Retinal pigment epithelial cell (primary cell): ENCODE measurements at regions not wholly inside any gene's neighbourhood (a gene's known extent, or its start where the extent isn't known, plus 50 kb on each side); places are given as distances from the start of the nearest gene placed in this dataset.
"Not testable (repeated sequence)": the region's sequence is repeated elsewhere in the genome, so short reads cannot be mapped to it uniquely, and the experiment has no call there.

Source experiments
- DNase-seq: peaks from one replicate; pipeline ENCODE4 v3.0.0-alpha.2; 2010; ENCODE audit warnings: low read depth
- H3K4me3 ChIP-seq: 2 replicates; pipeline ENCODE4 v1.5.1; 2011; ENCODE audit warnings: mild to moderate bottlenecking, low read length, control low read depth, moderate library complexity
- TF ChIP-seq, protein P1 (sequence below): conservative IDR thresholded peaks from 2 replicates; pipeline ENCODE4 v1.5.1; 2011; ENCODE audit warnings: low read depth, low read length, control low read depth, inconsistent platforms

DNA sequence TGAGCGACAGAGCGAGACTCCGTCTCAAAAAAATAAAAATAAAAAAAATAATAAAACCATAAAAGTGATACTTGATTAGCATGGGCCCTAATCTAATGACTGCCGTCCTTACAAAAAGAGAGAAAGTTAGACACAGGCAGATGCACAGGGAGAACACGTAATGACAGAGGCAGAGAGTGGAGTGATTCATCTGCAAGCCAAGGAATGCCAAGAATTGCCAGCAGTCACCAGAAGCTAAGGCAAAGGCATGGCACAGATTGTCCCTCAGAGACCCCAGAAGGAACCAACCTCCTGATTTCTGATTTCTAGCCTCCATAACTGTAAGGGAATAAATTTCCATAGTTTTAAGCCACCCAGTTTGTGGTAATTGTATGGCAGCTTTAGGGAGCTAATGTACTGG lies 79.6 kb upstream of the FREM1 start:
- H3K4me3 ChIP-seq = no peak overlapping the region
- TF ChIP-seq, protein P1, sequence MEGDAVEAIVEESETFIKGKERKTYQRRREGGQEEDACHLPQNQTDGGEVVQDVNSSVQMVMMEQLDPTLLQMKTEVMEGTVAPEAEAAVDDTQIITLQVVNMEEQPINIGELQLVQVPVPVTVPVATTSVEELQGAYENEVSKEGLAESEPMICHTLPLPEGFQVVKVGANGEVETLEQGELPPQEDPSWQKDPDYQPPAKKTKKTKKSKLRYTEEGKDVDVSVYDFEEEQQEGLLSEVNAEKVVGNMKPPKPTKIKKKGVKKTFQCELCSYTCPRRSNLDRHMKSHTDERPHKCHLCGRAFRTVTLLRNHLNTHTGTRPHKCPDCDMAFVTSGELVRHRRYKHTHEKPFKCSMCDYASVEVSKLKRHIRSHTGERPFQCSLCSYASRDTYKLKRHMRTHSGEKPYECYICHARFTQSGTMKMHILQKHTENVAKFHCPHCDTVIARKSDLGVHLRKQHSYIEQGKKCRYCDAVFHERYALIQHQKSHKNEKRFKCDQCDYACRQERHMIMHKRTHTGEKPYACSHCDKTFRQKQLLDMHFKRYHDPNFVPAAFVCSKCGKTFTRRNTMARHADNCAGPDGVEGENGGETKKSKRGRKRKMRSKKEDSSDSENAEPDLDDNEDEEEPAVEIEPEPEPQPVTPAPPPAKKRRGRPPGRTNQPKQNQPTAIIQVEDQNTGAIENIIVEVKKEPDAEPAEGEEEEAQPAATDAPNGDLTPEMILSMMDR = no peak
- DNase-seq = no peak

DNA sequence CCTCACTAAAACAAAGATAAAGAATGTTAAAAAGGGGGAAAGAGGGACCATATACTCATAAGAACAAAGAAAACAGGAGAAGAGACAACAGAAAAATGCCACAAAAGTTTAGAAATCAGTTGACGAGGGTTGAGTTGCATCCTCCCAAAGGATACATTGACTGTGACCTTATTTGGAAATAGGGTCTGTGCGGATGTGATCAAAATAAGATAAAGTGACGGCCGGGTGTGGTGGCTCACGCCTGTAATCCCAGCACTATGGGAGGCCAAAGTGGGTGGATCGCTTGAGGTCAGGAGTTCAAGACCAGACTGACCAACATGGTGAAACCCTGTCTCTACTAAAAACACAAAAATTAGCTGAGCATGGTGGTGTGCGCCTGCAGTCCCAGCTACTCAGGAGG lies 79.1 kb upstream of the FREM1 start:
- DNase-seq, H3K4me3 ChIP-seq: not testable (repeated sequence)

DNA sequence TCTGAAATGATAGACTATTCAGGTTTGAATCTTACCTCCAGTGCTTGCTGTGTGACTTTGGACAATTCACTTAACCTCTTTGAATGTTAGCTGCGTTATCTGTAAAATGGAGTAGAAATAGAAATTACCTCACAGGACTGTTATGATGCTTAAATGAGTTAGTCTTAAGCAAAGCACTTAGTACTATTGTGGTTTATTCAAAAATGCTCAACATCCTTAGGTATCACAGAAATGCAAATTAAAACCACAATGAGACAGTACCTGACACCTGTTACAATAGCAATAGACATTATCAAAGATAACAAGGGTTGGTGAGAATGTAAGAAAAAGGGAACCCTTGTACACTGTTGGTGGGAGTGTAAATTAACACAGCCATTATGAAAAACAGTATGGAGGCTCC lies 77.6 kb upstream of the FREM1 start:
- TF ChIP-seq, protein P1 = no peak
- DNase-seq = no peak
- H3K4me3 ChIP-seq = no peak overlapping the region

DNA sequence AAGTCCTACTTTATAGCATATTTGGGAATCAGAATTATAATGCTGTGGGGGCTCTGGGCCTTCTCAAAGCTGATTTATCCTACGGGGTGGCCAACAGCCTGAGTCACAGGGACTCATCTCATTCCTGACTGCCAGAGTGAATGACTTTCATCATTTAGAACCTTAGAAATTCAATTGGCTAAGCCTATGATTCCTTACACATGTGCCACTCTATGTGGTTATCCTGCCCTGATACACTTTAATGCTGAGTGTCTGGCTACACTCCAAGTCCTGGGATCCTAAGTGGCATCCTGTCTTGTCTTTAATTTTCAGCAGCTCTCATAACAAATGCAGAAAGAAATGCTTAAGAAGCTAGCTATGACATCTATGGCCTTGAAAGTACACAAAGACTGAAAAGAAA lies 75.2 kb upstream of the FREM1 start:
- H3K4me3 ChIP-seq = no peak overlapping the region
- no peak for DNase-seq
- TF ChIP-seq, protein P1 = no peak

DNA sequence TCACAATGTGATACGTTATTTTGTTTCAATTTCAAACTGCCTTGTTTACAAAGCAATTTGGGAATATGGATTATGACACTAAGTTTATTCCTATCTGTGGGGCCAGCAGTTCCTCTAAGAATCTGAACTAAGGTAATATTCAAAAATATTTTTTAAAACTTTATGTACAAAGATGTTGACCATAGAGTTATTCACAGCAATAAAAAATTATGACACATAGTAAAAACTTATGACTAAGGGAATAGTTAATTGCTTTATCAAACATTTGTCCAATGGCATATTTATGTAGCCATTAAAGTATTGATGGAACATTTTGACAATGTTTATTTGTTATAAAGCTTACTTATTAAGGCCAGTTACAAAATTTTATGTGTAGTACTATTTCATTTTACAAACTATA lies 73.4 kb upstream of the FREM1 start:
- H3K4me3 ChIP-seq = no peak overlapping the region
- no peak for DNase-seq
- TF ChIP-seq, protein P1 = no peak

DNA sequence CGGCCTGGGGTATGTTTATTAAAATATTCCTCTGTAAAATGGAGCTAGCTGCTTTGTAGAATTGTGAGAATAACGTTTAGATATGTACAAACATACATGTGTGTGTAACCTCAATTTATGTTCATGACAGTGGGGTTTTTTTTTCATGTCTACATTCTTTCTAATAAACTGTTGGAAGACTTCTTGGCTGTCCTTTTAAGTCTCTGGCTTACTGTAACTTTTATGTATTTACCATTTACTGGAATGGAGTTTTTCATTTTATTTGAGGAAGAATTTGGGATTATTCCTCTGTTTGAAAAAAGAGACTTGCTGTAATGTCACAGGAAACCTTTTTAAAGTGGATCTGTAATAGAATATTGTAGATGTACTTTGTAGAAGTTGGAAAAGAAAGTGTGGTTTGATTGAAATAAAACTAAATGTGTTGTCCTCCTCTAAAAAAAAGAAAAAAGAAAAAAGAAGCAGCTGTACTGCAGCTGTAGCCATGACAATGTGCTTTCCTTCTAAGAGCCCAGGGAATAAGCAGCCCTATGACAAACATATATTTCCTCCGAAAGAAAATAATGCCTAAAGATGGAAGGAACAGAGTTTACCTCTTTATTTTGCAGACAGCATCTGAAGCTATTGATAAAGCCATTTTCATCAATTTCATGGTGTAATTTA lies 71.2 kb upstream of the FREM1 start:
- no peak for DNase-seq
- TF ChIP-seq, protein P1 = no peak
- no peak overlapping the region for H3K4me3 ChIP-seq

DNA sequence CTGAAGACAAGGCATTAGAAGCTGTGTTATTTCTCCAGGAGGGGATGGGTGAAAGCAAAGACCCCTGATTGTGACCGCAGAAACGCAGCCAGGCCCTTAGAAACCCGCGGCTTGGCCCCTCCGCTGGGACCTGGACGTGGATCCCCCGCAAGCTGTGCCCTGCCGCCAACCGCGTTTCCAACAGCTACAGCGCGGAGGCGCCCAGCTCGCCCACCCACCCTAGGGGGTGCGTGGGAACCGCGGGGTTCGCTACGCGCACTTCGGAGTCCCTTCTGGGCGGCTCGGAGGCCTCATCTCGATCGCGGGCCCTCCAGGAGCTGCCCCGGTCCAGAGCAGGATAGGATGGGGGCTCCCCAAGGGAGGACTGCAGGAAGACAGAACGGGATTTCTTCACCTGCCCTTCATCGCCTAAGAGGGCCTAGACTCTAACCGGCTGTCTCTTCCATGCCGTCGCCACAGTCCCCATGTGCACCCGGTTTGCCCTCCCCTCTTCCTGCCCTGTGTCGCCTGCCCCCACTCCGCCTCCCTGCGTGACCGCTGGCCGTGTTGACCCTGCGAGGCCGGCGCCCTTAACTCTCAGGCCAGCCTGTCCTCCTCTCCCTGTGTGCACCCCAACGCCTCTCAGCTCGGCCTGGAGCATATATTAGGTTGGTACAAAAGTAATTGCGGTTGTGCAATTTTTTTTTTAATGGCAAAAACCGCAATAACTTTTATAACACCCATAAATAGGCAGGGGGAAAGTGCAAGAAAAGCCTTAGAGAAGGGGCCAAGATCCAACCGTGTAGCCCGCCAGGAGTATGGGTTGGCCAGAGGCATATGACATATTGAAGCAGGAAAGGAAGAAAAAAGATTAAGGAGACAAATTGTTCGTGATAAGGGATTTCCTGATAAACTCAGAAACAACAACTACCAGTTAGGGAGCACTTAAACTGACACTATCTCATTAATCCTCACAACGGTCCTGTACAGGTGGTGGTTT lies 68.1 kb upstream of the FREM1 start:
- DNase-seq = no peak
- peak overlapping the region; percentile 6 for H3K4me3 ChIP-seq
- TF ChIP-seq, protein P1 = no peak
